Suppressor macrophage treated with lipopolysaccharide for 1 hour (primary cell): ENCODE measurements at regions not wholly inside any gene's neighbourhood (a gene's known extent, or its start where the extent isn't known, plus 50 kb on each side); places are given as distances from the start of the nearest gene placed in this dataset.

Source experiments
- DNase-seq, 3 donors: peaks; one replicate each; pipeline ENCODE4 v3.0.0-alpha.2; 2020 to 2022

DNA sequence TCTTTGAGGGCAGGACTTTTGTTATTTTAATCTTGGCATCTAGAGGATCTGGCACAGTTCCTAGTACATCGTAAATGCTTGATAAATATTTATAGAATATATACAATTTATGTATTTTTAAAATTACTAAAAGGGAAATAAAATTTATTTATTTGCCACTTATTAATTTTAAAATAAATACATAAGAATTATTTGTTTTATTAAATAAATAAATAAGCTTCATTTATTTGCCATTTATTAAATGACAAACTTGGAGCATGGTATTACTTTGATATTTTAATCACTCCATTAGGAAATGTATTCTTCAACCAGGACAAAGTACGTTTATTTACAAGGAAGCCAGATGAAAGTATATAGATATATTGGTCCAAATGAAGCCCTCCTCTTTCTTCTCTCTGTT lies 118.7 kb upstream of the LRIG3 start:
- DNase-seq: no peak

DNA sequence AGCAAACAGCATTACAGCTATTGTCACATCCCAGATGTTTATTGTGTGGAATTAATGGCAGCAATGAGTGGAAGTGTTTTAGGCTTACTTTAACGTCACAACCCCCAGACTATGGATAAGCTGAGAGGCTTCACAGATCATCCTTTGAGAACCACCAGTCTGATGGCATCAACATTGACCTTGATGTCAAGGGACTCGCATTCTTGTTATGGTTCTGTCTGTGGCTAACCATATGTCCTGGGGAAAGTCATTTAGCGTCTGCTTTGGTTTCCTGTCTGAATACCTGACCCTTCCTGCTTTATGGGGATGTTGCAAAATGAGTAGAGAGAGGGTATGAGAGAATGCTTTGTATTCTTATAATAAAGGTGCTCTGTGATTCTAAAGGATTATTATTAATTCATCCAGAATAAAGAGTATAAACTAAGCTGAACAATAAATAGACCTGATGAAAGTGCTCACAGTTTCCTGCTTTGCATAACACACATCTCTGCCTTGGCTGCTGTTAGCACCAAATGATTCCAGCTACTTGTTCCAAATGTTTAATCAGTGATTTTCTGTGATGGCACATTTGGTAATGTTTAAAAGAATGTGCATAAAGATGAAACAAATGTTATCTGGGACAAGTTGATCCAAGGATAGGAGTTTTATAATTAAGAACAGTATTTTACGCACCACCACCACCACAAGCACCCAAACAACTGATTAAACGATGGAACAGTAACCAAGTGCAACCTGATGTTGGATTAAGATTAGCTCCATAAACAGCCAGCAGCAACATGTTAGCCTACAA lies 116.9 kb upstream of the LRIG3 start:
- no peak for DNase-seq

DNA sequence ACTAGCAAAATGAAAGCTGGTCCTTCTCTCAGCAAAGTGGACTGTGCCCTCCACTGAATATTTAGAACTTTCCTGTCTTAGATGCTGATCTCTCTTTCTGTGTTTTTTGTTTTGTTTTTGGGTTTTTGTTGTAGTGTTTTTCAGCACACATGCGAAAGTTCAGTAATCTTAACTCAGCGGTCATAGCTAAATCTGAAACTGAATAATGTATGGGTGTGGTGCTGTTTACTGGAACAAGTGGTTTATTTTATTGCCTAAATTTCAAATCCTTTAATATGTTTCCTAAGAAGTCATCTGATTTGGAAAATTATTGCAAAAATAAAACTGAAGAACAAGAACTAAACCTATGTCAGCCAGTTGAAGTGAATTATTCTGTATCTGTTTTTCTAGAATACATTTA lies 116.0 kb upstream of the LRIG3 start:
- no peak for DNase-seq

DNA sequence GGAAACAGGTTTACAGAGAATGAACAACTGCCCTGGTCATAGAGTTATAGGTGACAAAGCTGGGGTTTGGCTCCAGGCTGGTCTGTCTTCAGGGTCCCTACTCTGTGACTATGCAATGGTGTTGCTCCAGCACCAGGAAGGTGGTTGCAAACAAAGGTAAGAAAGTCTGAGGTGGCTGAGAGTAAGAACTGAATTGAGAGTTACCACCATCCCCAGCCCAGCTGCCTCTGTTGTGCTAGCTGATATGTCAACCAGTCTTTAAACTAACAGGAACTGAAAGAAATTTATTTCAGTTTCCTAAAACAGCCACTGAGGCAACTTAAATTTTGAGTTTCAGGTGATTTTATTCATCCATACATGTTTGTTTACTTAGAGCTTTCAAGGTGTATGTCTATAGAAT lies 111.0 kb upstream of the LRIG3 start:
- no peak for DNase-seq

DNA sequence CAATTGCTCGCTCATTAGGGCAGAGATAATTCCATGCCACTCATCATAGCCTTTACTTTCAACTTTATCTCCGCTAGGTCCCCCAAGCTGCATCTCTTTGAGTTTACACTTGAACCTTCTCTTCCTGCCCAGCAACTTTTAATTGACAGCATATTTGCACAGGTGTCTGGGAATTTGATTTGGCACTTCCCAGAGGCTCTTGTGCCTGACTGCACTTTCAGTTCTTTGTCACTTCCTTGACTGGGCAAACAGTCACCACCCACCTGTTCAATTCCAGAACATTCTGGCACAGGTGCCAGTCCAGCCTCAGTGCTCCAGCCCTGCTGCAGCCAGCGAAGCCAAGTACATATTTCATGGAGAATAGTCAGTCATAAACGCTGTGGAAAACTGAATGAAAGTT lies 110.1 kb upstream of the LRIG3 start:
- no peak for DNase-seq

DNA sequence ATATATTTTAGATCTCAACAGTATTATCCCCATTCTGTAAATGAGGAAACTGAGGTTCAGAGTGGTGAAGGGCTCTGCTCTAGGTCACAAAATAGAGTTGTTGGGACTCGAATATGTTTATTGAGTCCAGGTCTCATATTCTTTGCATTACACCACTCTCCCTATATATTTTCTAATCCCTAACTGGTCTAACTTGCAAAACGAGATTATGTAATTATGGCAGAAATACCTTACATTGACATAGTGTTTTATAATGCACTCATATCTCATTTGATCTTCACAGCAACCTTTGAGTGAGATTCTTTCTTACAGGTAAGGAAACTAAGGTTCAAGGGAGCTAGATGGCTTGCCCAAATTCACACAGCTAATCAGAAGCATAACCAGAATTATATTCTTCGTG lies 106.9 kb upstream of the LRIG3 start:
- DNase-seq: no peak

DNA sequence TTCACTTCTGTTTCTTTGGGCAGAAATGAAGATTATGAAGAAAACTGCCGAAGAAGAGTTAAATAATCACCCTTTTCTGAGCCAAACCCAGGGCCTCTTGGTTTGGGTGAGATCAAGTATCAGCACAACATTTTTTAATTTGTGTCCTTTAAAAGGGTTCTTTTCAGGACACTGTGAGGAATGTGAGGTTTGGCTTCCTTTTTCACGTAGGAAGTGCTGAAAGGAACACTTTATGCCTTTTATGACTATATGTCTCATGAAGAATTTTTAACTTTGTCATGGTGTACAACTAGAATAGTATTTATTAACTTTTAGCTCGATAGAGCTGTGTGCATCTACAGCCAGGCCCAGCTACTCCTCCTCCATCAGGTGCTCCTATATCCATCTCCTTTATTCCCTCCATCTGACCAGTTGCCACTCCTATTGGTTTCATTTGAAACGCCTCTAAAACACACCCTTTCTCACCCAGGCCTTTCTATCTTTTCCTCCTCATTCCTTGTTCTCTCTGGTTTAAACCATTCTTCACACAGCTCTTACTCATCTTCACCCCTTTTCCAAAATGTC lies 103.6 kb upstream of the LRIG3 start:
- DNase-seq: no peak

DNA sequence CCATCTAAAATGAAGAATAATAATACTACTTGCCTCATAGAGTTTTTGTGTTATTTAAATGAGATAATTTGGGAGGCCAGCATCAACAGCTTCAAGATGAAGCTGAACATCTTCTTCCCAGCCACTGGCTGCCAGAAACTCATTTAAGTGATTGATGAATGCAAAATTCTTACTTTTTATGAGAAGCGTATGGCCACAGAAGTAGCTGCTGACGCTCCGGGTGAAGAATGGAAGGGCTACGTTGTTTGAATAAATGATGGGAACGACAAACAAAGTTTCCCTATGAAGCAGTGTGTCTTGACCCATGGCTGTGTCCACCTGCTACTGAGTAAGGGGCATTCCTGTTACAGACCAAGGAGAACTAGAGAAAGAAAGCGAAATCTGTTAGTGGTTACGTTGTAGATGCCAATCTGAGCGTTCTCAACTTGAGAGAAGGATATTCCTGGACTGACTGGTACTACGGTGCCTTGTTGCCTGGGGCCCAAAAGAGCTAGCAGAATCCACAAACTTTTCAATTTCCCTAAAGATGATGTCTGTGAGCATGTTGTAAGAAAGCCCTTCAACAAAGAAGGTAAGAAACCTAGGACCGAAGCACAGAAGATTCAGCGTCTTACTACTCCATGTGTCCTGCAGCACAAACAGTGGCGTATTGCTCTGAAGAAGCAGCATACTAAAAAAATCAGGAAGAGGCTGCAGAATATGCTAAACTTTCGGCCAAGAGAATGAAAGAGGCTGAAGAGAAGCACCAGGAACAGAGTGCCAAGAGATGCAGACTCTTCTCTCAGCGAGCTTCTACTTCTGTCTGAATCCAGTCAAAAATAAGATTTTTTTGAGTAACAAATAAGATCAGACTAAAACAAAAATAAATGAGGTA lies 100.0 kb upstream of the LRIG3 start:
- no peak for DNase-seq

DNA sequence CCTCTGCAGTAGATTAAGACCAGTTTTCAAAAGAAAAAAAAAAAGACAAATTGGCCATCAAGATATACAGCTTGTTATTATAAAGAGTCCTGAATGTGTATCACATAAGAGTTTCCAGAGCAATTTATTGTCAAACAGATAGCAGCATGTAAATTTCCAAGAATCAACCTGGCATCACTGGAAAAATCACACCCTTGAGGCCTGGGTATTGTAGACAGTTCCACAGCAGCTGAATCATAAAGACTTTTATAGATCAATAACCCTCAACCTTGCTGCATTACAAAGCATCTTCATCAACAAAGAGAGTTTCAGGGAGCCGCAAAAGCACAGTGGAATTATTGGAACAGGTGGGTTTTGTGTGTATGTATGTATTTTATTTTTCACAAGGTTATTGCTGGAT lies 94.6 kb upstream of the LRIG3 start:
- DNase-seq: no peak

DNA sequence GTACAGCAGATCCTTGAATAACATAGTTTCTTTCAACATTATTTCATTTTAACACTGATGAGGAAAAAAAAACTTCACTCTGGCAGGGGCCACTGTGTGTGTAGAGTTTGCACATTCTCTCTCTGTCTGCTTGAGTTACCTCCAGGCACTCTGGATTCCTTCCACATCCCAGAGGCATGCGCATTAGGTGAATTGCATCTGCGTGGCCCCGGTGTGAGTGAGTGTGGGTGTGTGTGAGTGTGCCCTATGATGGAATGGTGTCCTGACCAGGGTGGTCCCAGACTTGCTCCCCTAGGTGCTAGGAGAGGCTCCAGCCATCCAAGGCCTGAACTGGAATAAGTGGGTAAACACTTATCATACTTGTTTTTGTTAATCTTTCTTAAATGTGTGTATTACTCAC lies 90.6 kb upstream of the LRIG3 start:
- no peak for DNase-seq

DNA sequence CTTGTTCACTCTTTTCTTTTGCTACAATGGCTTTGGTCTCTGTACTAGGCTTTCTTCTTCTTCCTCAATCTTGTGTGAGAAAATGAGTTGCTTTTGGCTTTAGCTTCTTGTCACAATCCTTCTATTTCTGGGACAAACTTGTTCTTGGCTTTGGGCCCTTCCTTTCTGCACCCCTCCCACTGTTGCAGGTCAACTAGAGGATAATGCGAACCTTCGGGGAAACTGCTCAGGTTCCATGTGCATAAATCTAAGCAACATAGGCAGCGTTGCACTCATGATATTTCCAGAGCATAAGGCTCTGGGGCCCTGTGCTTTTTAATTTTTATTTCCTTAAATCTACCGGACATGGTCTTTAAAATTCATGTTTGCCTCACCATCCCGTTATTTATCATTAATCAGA lies 89.8 kb upstream of the LRIG3 start:
- no peak for DNase-seq

DNA sequence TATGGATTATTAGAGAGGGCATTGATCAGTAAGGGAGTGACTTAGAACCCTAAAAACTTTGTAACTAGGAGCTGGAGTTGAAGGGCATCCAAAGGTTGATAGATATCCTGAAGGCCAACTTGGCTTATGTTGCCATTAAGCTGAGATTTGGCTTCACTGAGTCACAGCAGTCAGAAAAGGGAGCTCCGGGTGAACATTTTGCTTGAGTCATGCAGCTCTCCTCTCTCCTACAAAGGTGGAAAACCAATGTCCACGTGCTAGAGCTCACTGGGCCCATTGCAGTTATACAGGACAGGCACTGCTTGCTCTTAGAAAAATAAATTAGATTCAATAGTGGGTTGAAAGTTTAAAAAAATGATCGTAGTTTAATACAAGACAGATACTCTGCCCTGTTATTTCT lies 87.3 kb upstream of the LRIG3 start:
- DNase-seq: no peak

DNA sequence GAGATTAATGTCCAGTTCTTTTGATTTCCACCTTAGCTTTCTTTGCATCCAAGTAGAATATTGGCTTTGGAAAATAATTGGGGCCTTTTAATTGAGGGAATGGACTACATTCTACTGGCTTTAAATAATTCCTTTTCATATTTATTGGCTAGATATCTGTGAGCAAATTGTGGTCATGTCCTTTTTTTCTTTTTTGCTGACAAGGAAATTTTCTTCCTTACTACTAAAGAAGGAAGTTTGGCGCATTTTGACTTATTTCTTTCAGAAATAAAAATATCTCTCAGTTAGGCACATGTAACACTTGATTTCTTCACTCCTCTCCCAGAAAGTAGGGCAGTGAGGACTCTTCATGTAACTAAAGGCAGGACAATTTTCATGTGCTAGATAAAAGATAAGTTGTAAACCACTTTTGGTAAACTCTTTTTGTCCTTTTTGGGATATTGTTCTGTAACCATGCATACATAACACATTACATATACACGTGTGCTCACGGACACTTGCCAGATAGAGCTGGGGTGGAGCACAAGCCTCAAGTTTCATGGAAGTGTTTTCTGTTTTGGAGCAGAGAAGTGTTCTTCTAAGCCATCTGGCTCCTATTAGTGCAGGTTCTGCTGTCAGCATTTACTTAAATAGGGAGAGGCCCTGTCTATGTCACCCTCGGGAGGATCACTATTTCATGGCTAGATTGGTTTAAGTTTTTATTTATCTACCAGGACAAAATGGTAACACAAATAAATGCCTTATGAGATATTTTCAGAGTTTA lies 85.1 kb upstream of the LRIG3 start:
- no peak for DNase-seq

DNA sequence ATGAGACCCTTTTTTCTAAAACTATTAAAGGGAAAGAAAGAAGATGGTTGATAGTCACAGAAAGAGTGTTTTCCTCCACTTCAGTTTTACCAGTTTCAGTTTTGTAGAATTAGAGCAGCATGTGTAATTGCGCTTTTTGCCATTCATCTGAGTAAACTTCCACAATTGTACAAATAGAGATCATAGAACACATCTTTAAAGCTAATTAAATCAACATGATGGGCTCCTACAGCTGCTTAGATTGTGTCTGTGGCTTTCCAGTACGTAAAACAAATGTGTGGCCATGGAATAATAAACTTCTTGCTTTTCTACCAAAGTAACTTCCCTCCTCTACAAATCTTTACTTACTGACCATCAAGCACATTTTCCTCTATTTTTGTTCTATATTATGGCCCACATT lies 84.2 kb upstream of the LRIG3 start:
- no peak for DNase-seq

DNA sequence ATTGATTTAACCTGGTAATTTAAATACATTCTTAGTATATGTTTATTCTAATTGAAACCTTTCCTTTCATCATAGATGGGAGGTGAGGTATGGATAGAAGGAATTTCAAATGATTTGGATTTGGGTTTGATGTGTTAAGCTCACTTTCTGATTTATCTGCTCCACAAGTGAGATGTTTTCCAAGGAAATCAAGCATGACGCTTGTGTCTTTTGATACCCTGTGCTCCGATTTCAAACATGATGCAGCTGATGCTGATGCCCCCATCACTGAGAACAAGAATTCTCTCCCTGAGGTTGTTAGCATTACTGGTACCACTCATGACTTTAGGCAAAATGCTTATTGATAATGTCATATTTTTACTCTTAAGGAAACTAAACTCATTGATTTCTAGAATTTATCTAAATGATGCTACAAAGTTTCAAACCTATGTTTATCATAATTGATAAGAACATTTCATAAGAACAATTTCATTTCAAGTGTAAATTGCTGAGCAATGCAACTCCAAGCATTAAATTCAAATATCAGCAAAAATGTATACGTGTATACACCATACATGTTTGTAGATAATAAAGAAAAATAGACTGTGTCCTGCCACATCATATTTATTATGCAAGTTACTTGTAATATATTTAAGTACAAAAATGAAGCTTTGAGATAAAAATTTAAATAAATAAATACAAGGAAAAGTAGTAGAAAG lies 75.5 kb upstream of the LRIG3 start:
- no peak for DNase-seq

DNA sequence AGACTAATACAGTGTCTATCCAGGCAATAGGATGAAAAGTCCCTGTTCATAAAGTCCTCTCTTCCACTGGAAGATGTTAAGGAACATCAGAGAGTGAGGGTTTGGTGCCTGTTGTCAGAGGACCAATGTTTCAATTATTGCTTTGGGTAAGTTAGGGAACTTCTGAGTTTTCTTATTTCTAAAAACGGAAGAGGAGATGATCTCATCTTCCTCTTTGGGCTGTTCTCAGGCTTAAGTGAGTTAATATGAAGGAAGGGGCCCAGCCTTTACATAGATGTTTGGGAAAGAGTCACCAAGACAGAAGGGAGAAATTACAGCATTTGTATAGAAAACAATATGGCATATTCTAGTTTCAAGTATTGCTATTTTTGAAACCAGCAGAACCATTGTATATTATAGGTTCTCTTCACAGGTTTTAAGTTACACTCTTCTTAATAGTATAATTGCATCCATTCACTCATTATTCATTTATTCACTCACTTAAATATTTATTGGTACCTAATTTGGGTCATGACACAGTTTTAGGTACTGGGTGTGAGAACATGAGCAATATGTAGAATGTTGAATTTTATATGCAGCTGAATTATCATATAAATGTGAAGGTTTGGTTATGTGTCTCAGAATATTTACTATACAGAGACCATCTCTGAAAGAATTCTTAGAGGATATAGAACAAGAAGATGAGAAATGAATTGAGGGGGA lies 68.5 kb upstream of the LRIG3 start:
- no peak for DNase-seq

DNA sequence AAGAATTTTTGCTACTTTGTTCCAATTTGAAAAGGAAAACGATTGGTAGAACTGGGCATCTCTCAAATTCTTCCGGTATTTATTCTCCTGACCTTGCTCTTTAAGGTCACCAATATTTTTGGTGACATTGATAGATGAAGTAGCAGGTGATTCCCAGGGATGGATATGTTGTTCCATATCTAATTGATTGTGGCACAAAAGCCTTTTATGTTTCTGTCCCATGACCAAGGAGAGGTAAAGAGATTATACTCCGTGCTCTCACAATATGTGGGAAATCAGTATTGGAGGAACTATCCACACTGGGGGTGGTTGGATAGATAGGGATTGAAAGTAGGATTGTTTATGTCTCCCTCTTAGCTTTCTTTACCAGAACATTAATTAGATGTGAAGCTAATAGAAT lies 61.7 kb upstream of the LRIG3 start:
- no peak for DNase-seq

DNA sequence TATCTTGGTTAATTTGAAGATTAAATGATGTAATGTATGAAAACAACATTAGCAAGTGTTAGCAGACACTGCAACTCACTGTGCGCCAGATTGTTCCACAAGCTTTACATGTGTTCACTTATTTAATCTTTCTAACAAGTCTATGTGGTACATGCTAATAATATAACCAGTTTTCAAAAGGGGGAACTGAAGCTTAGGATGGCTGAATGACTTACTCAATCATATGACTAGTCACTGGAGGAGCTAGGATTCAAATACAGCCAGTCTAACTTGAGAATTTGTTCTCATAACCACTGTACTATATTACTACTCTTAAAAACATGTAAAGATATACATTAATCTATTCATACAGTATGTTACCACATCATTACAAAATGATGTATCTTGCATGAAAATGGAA lies 60.5 kb upstream of the LRIG3 start:
- no peak for DNase-seq

DNA sequence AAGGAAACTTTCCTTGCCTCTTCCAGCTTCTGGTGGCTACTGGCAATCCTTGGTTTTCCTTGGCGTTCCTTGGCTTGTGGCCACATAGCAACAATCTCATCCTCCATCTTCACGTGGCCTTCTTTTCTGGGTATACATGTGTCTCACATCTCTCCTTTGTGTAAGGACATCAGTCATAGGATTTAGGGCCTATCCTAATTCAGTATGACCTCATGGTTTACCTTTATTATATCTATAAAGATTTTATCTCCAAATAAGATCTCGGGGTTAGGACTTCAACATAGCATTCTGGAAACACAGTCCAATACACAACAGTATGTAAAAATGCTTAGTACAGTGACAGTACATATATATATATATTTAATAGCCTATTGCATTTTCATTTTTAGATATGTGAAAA lies 58.4 kb upstream of the LRIG3 start:
- no peak for DNase-seq

DNA sequence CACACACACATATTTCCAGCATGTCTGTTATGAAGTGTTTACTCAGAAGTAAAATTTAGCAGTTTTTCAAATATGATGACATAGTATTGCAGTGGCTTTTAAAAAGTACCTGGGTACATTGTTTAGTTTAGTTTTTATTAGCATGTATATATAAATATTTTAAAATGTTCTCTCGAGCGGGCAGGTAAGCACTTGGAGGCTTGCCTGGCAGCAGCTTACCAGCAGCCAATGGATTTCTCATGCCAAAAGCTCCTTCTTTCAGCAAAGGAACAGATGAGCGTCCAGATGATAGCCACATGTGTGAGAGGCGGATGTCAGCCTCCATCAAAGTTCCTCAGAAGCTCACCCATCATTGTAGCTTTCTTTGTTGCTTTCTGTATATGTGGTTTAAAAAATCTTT lies 57.2 kb upstream of the LRIG3 start:
- DNase-seq: no peak

DNA sequence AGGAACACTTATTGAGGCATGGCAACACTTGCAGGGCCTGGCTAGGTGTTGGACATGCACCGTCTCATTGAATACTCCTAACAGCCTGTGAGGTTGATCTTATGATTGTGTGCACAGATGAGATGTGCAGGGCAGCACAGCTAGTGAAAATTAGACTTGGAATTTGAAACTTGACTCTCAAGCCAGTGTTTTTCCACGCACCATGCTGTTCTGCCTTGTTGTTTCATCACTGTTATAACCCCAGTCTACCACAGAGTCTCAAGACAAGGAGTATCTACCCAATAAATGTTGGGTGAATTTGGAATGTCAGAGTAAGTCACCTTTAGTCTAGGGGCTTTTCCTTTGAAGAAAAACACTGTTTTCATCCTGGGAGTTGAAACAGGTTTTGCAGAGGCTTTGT lies 55.8 kb upstream of the LRIG3 start:
- DNase-seq: no peak
